HCT116 (cell line): ENCODE measurements at regions not wholly inside any gene's neighbourhood (a gene's known extent, or its start where the extent isn't known, plus 50 kb on each side); places are given as distances from the start of the nearest gene placed in this dataset.

Source experiments
- CEBPB ChIP-seq: IDR thresholded peaks from 2 replicates; pipeline ENCODE4 v1.6.1; 2012; ENCODE audit warnings: low read depth
- CTCF ChIP-seq, 3 experiments: fragments of 200-600 bp in 1 of 3; sonication (generic) in 1 of 3; IDR thresholded peaks in 2 of 3; conservative IDR thresholded peaks in 1 of 3; 2 replicates each; pipeline ENCODE4 v1.5.1; 2012 to 2017; ENCODE audit warnings: low read depth in 2 of 3, low read length in 2 of 3, antibody characterized with exemption in 1 of 3, borderline replicate concordance in 1 of 3, control low read depth in 1 of 3, mild to moderate bottlenecking in 1 of 3, mixed read lengths in 1 of 3, mixed run types in 1 of 3, moderate library complexity in 1 of 3; ENCODE audit not compliant: insufficient read depth in 1 of 3
- EZH2 ChIP-seq: fragments of 200-600 bp; sonication (generic); IDR thresholded peaks from 2 replicates; pipeline ENCODE4 v1.6.1; 2017; ENCODE audit warnings: antibody characterized with exemption, mixed run types
- EZH2phosphoT487 ChIP-seq: fragments of 200-600 bp; IDR thresholded peaks from 2 replicates; pipeline ENCODE4 v1.6.1; 2018; ENCODE audit warnings: antibody characterized with exemption, borderline replicate concordance
- MAX ChIP-seq: IDR thresholded peaks from 2 replicates; pipeline ENCODE4 v1.6.1; 2012
- POLR2A ChIP-seq: IDR thresholded peaks from 2 replicates; pipeline ENCODE4 v1.7.0; 2011; ENCODE audit warnings: borderline replicate concordance; ENCODE audit not compliant: insufficient read depth, insufficient read length; ENCODE audit errors: extremely low read depth
- POLR2AphosphoS5 ChIP-seq: IDR thresholded peaks from 2 replicates; pipeline ENCODE4 v1.6.1; 2011; ENCODE audit warnings: mild to moderate bottlenecking, low read depth, low read length, moderate library complexity
- REST ChIP-seq: IDR thresholded peaks from 2 replicates; pipeline ENCODE4 v1.6.1; 2012; ENCODE audit warnings: low read depth
- SIN3A ChIP-seq: IDR thresholded peaks from 2 replicates; pipeline ENCODE4 v1.6.1; 2012; ENCODE audit warnings: low read depth
- SP1 ChIP-seq: IDR thresholded peaks from 2 replicates; pipeline ENCODE4 v1.6.1; 2012; ENCODE audit warnings: low read depth
- TCF7L2 ChIP-seq: IDR thresholded peaks from 2 replicates; pipeline ENCODE4 v1.7.0; 2011; ENCODE audit warnings: borderline replicate concordance, inconsistent platforms; ENCODE audit not compliant: insufficient read depth, insufficient read length; ENCODE audit errors: extremely low read depth
- YY1 ChIP-seq: IDR thresholded peaks from 2 replicates; pipeline ENCODE4 v1.6.1; 2011; ENCODE audit warnings: low read length, low read depth, moderate library complexity, mild to moderate bottlenecking; ENCODE audit not compliant: insufficient replicate concordance; ENCODE audit errors: extremely low read depth
- ZFX ChIP-seq: fragments of 450-650 bp; IDR thresholded peaks from 2 replicates; pipeline ENCODE4 v1.6.1; 2017
- ZNF274 ChIP-seq: fragments of 200-500 bp; sonication (Bioruptor generic); IDR thresholded peaks from 2 replicates; pipeline ENCODE4 v1.6.1; 2014; ENCODE audit warnings: mild to moderate bottlenecking, low read depth, low read length, inconsistent platforms

- TF ChIP-seq CTCF (IDR thresholded peaks at IDR 0.05 in 2 of 3, conservative IDR thresholded peaks at IDR 0.05 in 1 of 3; ENCODE audit: borderline replicate concordance in 1 of 3, insufficient read depth in 1 of 3, low read depth in 2 of 3, low read length in 2 of 3) (no peak), POLR2A (no peak), YY1 (no peak), SIN3A (no peak), EZH2phosphoT487 (no peak), EZH2 (no peak), ZFX (no peak), POLR2AphosphoS5 (no peak), MAX (no peak), TCF7L2 (no peak), CEBPB (no peak), SP1 (no peak), ZNF274 (no peak), REST (no peak)
Measured at GRCh38 chr12:76194724-76195123, 110.2 kb upstream of the NAP1L1 start.
